ENCODE measurements at regions not wholly inside any gene's neighbourhood (a gene's known extent, or its start where the extent isn't known, plus 50 kb on each side); places are given as distances from the start of the nearest gene placed in this dataset.

GRCh38 chrX:113510586-113510985 is 670.0 kb upstream of the AMOT start:
- no peak for TF ChIP-seq POLR2AphosphoS5 (IDR thresholded peaks at IDR 0.05)
- TF ChIP-seq CTCF (IDR thresholded peaks at IDR 0.05): no peak
- no peak for TF ChIP-seq POLR2A (IDR thresholded peaks at IDR 0.05)

Measured in gastroesophageal sphincter (tissue), 3 donors.